HG03060 (cell line): ENCODE measurements at regions not wholly inside any gene's neighbourhood (a gene's known extent, or its start where the extent isn't known, plus 50 kb on each side); places are given as distances from the start of the nearest gene placed in this dataset.
"Not testable (repeated sequence)": the region's sequence is repeated elsewhere in the genome, so short reads cannot be mapped to it uniquely, and the experiment has no call there.

ENCODE experiments used
- ATAC-seq: cut with Tn5 transposase; IDR thresholded peaks from one replicate; pipeline ENCODE4 v1.9.1; 2021; ENCODE audit warnings: low read depth, moderate number of reproducible peaks; ENCODE audit not compliant: unreplicated experiment

DNA sequence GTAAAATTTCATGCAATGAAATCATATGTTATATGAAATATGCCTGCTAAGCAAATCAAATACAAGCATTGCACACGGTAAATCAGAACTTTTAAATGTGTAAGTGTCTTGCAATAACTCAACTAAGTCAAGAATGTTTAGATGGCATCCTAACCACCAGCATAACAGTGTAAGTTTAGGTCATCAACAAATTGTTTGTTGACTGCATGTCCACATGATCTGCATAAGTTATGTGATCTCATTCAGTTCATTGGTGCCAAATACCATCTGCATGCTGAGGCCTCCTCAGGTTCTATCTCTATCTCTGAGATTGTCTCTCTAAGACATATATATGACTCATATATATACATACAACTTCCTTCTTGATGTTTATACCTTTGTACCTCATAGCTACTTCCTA is 159.6 kb upstream of the STK32A start:
- no peak for ATAC-seq

DNA sequence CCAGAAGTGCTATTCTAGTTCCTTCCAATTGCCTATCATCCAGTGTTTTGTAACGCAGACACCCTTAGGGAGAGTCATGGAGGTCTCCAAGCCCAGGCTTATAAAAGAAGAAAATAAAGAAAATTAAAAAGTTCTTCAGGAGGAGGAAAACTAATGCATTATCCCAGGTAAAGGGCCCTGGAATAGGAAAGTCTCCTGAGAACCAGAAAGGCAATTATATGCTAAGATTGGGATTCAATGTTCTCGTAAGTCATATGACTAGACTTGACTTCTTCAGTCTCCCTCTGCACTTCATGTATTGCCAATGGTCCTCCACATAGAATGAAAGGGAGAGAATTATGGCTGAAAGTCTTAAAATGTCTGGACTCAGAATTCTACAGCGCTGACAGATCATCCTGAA is 154.4 kb upstream of the STK32A start:
- ATAC-seq: no peak

DNA sequence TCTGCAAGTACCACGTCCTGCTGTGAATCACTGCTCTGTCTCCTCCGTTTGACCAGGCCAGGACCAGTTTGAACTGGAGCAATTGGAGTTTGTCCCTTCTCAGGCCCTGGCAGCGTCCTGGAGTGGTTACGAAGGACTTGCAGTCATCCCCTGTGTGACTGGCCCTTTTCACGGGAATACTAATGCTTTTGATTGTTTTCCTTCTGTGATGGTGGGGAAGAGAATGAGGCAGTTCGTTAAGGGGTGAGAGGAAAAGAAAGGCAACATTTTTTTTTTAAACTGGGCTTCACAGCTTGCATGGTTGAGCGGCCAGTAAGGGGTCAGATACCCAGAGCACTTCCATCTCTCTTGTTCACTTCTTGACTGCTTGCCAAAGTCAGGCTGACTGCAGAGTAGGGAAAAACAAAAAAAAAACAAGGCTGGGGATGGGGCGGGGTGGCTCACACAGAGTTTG is 153.5 kb upstream of the STK32A start:
- ATAC-seq: no peak

DNA sequence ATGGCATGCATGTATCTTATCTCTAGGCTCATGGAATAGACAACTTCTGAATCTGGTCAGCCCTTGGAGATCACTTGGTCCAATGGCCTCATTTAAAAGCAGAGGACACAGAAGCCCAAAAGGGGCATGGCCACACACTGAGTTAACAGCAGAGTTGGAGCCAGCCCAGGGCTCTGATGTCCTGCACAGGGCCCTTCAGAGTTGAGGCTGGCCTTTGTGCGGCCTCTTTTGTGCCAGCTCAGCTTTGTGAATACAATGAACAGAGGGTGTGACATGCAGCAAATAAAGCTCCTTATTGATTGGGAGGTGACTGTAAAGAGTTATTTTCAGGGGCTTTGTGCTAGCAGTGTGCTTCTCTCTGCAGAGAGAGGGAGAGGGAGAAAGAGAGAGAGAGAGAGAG is 150.1 kb upstream of the STK32A start:
- ATAC-seq: no peak

DNA sequence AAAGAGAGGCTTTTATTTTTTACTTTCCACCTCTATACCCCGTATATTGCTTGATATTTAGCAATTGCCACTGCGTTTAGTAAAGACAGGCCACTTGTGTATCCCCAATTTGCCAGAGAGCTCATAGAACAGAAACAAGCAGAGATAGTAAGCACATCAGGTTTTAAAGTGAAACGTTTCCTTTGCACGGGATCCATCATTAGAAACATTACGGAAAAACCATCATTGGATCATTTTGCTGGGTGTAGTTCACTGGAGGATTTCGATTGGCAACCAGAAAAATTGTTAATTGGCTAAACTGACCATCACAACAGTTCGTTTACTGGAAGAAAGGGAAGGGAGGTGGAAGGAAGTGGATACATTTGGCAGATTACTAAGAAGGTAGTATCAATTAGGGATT is 149.4 kb upstream of the STK32A start:
- no peak for ATAC-seq

DNA sequence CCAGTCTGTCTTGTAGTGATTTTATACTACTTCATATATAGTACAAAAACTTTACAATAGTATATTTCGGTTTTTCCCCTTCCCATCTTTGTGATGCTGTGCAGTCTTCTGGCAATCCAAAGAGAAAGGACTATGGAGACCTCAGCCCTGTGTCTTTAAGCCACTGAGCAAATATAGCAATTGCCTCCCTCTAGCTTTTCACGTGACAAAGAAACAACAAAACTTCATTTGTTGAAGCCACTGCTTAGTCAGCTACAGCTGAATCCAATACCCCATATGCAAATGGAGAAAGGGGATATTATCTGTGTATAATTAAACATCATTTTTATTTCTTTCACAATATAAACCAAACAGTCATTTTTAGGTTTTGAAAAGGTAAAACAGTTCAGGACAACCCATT is 142.8 kb upstream of the STK32A start:
- ATAC-seq: no peak

DNA sequence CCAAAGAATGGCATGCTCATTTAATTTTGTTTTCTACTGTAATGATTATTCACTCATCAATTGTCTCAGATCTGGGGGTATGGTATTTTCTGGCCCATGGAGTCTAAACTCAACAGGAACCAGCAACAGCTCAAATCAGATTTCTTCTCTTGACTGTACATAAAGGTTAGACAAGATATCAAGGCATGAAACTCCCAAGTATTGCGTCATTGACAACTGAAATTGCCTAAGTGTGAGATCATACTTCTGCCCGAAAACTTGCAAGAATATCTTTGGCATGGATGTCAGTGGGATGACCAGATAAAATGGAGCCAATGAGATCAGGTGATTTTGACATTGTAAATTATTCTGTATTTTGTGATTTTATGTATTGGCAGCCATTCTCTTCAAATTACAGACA is 141.7 kb upstream of the STK32A start:
- no peak for ATAC-seq

DNA sequence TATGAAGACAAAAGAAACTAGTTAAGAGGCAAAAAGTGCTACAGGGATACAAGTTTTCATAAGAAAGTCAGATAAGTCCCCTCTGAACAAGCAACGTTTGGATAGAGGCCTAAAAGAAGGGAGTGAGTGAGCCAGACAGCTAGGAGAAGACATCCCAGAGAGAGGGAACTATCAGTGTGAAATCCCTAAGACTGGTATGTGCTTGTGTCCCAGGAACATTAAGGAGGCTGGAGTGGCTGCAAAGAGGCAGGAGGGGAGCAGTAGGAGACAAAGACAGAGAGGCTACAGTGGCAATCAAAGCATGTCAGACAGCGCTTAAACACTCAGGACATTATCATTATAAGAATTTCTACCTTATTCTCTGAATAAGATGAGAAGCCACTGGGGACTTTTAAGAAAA is 139.1 kb upstream of the STK32A start:
- no peak for ATAC-seq

DNA sequence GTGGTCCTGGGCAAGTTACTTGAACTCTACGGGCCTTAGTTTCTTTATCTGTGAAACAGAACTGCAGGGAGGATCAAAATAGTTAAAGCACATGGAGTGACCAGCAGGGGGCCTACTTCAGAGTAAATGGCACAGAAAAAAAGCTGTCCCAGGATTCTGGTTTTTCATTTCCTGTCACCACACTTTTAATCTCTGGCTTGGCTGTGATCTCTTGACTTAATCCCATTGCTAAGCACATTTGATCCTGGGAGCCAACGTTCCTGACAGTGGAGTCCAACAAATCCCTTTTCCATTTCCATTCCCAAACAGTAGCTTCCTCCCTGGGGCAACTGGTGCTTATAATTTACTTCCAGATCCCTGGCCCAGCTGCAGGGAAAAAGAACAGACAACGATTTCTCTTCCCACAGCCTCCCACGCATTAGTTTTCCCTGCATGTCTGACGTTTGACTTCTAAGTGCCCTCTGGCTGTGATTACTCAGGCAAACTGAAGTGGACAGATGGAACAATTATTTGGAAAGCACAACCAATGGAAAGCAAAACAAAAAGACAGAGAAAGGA is 136.5 kb upstream of the STK32A start:
- no peak for ATAC-seq

DNA sequence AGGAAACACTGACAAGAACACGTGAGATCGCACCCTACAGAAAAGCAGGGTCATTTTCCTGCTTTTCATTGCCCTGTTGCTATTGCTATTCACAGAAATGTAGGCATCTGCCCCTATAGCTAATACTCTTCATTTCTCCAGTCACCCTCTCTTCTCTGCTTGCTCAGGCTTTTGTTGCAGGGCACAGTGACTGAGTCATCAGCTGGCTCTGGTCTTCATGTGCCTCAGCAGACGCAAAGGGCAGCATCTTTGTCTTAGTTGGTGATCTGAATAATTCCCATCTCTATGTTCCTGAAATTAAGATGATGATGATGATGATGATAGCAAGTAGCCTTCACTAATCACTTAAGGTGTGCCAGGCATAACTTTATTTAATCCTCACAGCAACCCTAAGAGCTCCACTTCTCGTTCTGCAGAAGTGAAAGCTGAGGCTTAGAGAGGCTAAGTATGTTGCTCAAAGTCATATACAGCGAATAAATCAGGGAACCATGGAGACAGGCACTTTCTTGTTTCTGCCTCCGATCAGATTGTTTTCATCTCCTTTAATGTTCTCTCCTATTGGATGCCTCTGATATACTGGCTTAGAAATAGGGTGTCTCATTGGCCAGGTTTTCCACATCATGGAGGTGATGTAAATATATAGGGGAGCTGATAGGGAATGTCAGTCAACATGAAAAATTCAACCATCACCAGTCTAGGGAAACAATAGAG is 133.0 kb upstream of the STK32A start:
- no peak for ATAC-seq

DNA sequence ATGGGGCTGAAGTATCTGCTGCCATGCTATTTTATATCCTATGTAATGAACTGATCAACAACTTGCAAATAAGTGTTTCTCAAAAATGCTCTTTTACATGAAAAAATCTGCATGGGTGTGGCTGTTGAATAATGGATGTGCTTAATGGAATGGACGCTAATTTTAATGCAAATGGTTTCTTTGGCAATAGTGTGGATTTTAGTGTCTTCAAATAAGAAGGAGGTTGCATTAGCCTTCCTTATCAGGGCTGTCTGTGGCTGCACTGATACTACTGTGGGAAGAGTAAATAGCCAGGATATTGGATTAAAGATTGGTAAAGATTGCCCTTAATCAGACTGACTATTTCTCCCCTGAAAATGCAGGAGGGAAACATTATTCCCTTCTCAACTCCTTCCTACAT is 121.9 kb upstream of the STK32A start:
- ATAC-seq: no peak

DNA sequence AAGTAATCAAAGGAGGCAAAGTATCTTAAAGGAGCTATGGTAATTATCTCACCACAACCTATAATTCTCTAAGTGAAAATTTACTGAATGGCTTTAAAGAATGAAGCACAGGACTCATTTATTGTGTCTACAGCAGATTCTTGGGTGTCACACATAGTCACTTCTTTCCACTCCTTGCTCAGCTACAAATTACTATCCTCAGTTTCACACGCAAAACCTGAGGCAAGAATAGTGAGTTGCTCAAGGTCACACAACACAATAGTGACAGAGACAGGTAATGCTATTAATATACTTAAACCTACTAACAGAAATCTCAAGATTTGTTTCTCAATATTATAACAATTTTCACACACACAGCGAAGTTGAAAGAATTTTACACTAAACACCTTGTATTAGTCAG is 120.9 kb upstream of the STK32A start:
- no peak for ATAC-seq

DNA sequence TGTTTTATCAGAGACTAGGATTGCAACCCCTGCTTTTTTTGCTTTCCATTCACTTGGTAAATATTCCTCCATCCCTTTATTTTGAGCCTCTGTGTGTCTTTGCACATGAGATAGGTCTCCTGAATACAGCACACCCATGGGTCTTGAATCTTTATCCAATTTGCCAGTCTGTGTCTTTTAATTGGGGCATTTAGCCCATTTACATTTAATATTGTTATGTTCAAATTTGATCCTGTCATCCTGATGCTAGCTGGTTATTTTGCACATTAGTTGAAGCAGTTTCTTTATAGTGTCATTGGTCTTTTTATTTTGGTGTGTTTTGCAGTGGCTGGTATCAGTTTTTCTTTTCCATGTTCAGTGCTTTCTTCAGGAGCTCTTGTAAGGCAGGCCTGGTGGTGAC is 95.1 kb upstream of the STK32A start:
- not testable (repeated sequence) for ATAC-seq

DNA sequence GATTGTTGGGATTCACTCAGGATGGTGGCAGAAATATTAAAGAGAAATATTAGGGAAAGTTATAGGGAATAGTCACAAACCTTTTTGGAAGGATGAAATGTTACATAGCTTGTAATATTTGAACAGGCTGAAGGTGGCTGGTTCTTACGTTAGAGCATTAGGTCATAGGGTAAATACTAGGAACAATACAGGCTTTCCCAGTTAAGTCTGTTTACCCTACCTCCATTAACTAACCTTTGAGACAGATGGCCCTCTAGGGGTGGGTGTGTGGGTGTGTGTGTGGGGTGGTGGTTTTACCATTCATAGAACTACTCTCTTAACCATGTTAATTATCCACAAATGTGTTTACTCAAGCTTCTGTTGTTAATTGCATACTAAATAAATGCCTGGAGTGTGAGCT is 94.3 kb upstream of the STK32A start:
- ATAC-seq: no peak

DNA sequence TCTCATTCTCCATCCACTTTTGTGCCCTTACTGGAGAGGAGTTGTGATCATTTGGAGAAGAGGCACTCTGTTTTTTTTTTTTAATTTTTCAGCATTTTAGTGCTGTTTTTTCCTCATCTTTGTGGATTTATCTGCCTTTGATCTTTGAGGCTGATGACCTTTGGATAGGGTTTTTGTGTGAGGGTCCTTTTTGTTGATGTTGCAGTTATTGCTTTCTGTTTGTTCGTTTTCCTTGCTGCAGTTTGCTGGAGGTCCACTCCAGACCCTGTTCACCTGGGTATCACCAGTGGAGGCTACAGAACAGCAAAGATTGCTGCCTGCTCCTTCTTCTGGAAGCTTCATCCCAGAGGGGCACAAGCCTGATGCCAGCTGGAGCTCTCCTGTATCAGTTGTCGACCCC is 93.2 kb upstream of the STK32A start:
- ATAC-seq: not testable (repeated sequence)

DNA sequence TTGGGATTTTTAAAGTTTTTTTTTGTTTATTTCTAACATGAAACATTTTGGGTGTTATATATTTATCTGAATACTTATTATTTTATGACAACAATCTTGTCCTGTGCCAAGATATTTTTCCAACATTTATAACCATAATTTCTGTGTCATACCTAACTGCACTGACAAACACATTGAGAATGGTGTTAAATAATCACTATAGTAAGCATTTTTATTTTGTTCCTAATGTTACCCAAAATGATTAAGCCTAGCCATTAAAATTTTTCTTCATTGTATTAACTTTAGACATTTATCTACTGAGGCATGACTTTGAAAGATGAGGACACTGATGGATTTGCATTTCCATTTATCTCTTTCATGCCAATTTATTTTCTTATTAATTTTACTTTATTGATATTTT is 91.6 kb upstream of the STK32A start:
- no peak for ATAC-seq

DNA sequence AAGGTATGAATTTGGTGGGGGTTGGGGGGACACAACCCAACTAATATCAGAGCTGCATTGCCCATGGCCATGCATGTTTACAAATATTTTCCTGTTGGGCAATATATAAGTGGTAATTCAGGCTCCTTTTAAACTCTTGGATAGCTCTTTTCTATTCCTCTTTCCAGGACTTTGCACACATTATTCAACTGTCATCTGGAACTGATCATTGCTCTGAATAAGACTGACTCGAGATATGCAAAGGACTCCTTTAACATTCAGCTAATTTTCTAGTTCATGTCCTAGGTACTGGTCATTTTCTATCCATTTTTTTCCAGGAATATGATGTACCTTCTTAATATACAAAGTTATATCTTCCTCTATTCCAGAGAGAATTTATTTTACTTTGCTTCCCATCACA is 89.5 kb upstream of the STK32A start:
- ATAC-seq: no peak

DNA sequence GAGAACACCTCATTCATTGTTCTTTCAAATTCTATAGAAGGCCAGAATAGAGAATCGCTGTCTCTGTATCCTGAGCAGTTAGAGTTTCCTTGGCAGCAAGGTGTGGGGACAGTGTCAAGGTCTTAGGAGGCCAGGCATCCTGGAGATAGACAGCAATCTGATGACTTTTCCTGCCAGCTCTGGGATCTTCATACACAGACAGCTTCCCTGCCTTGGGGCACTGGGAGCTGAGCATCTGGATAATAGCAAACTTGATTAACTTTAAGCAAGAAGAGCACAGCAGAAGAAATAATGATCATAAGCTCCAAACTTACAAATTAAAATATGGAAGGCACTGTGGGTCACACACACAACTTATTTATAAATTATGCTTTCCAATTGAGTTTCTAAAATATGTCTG is 86.1 kb upstream of the STK32A start:
- ATAC-seq: no peak

DNA sequence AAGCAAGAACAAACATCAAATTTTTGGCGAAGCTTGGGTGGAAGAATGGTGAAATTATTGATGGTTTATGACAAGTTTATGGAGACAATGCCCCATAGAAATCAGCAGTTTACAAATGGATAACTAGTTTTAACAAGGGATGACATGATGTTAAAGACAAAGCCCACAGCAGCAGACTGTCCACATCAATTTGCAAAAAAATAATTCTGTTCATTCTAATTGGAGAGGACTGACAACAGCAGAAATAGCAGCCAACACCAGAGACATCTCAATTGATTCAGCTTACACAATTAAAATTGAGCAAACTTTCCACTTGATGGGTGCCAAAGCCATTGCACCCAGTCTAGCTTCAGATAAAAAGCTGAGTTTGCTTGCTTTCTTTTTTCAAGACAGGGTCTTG is 82.7 kb upstream of the STK32A start:
- no peak for ATAC-seq

DNA sequence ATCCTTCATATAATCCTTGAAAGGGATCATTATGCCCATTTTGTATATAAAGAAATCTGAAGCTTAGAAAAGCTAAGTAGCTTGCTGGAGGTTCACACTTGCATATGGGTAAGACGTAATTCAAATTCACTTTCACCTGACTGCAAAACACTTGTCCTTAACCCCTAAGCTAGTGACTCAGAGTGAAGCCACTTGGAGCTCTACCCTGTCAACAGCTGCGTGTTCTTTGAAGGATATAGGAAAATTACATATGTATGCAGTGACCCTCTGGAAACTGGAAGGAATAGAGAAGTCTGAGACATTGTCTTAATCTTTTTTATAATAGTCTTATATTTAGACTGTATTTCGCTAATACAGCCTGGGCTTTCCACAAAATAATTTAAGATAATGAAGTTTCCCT is 80.0 kb upstream of the STK32A start:
- no peak for ATAC-seq

DNA sequence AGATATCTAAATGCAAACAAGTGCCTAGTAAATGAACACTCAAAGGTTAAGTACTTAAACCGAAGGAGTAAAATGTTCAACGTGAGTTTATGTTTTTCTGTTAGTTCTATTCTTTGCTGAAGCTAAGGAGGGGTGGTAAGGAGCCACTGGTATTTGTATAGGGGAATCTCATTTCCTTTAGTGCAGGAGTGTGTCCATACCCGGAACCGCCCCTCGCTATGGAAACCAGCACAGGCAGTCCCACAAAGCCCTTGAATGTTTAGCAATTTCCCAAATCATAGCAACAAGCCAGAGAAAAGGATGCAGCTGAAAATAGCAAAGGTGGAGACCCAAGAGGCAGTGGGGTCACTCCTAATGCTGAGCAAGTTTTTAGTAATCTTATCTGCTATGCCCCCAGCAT is 78.8 kb upstream of the STK32A start:
- ATAC-seq: no peak

DNA sequence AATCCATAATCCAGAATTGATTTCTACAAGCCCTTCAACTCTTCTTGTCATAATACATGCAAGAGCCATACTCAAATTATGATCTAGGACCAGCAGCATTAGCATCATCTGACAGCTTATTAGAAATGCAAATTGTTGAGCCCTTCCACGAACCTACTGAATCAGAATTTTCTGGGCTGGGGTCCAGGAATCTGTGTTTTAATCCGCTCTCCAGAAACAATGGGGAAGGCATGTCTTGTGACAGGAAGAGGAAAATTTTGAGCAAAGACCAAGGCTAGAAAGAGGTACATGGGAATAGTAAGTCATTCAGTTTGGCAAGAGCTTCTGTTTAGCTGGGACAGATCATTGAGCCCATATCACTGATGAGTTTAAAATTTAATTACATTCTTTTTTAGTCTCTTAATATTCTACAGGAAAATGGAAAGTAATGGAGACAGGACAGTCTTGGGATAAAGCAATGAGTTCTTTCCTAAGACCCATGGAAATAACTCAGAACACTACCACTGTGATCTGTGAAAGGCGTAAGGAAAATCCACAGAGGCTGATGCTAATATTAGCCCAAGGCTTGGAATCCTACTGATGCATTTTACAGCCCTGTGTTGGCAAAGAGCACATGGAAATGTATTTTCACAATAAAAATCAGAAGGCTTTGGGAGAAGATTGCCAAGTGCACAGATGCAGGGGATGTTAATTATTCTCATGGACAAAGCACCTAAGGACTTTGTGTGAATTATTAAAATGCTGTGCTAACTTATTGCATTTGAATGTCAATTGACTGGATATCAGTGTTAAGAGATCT is 73.7 kb upstream of the STK32A start:
- no peak for ATAC-seq
